DOHH2 (cell line): ENCODE measurements at regions not wholly inside any gene's neighbourhood (a gene's known extent, or its start where the extent isn't known, plus 50 kb on each side); places are given as distances from the start of the nearest gene placed in this dataset.

ENCODE experiments used
- CTCF ChIP-seq: fragments of 200-600 bp; sonication (generic); IDR thresholded peaks from one replicate; pipeline ENCODE4 v1.5.1; 2014; ENCODE audit warnings: antibody characterized with exemption, mild to moderate bottlenecking, low read depth, low read length; ENCODE audit not compliant: poor library complexity, severe bottlenecking
- EZH2phosphoT487 ChIP-seq: fragments of 200-600 bp; sonication (generic); IDR thresholded peaks from 2 replicates; pipeline ENCODE4 v1.6.1; 2017; ENCODE audit warnings: borderline replicate concordance, mild to moderate bottlenecking, antibody characterized with exemption, low read length, moderate library complexity, mixed read lengths

GRCh38 chr7:142351145-142351544 lies 93.3 kb upstream of the PRSS58 start:
- TF ChIP-seq CTCF: no peak
- TF ChIP-seq EZH2phosphoT487: no peak
